Ishikawa (cell line): ENCODE measurements at regions not wholly inside any gene's neighbourhood (a gene's known extent, or its start where the extent isn't known, plus 50 kb on each side); places are given as distances from the start of the nearest gene placed in this dataset.

Experiments used
- CEBPB ChIP-seq: IDR thresholded peaks from 2 replicates; pipeline ENCODE4 v1.6.1; 2012
- CREB1 ChIP-seq: IDR thresholded peaks from 2 replicates; pipeline ENCODE4 v1.6.1; 2012; ENCODE audit warnings: low read depth
- EGR1 ChIP-seq: IDR thresholded peaks from 2 replicates; pipeline ENCODE4 v1.6.1; 2012
- EP300 ChIP-seq: IDR thresholded peaks from 2 replicates; pipeline ENCODE4 v1.6.1; 2012; ENCODE audit warnings: borderline replicate concordance
- FOXM1 ChIP-seq: IDR thresholded peaks from 2 replicates; pipeline ENCODE4 v1.6.1; 2012; ENCODE audit warnings: low read depth, borderline replicate concordance
- MAX ChIP-seq: IDR thresholded peaks from 2 replicates; pipeline ENCODE4 v1.6.1; 2012
- NFIC ChIP-seq: IDR thresholded peaks from 2 replicates; pipeline ENCODE4 v1.6.1; 2012
- RAD21 ChIP-seq: IDR thresholded peaks from 2 replicates; pipeline ENCODE4 v1.6.1; 2012; ENCODE audit warnings: low read depth
- REST ChIP-seq: IDR thresholded peaks from 2 replicates; pipeline ENCODE4 v1.6.1; 2012; ENCODE audit warnings: low read depth, mild to moderate bottlenecking
- TAF1 ChIP-seq: IDR thresholded peaks from 2 replicates; pipeline ENCODE4 v1.6.1; 2012; ENCODE audit warnings: low read depth, mild to moderate bottlenecking
- TCF12 ChIP-seq: IDR thresholded peaks from 2 replicates; pipeline ENCODE4 v1.6.1; 2012; ENCODE audit warnings: low read depth
- TEAD4 ChIP-seq: IDR thresholded peaks from 2 replicates; pipeline ENCODE4 v1.6.1; 2012
- USF1 ChIP-seq: IDR thresholded peaks from 2 replicates; pipeline ENCODE4 v1.6.1; 2012
- YY1 ChIP-seq: IDR thresholded peaks from 2 replicates; pipeline ENCODE4 v1.6.1; 2012; ENCODE audit warnings: low read depth
- ZBTB7A ChIP-seq: IDR thresholded peaks from 2 replicates; pipeline ENCODE4 v1.6.1; 2012; ENCODE audit warnings: low read depth

DNA sequence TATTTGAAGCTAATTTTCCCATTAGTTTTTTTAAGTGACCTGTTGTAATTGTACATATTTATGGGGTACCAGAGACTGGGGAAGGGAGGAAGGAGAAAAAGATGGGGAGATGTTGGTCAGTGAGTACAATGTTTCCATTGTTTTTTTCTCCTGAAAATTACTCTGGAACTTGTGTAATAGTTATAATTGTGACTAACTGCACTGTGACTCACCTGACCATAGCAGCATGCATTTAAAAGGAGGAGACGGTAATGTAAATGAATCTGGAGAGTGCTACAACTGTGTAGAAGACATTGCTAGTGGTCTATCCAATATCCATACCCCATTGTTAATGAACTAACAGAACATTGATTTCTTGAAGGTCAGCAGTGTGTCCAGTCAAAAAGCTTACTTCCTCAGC, 133.4 kb downstream of the RFPL4B start:
- TF ChIP-seq EGR1 (no peak), CREB1 (no peak), TEAD4 (no peak), TAF1 (no peak), EP300 (no peak), MAX (no peak), CEBPB (no peak), TCF12 (no peak), REST (no peak), USF1 (no peak), ZBTB7A (no peak), YY1 (no peak), RAD21 (no peak), NFIC (no peak)

- TF ChIP-seq CEBPB (no peak), ZBTB7A (no peak), EP300 (no peak), TEAD4 (no peak), REST (no peak), CREB1 (no peak), FOXM1 (no peak), TCF12 (no peak), TAF1 (no peak), EGR1 (no peak)
Observed at GRCh38 chr6:112481211-112481610, 134.1 kb downstream of the RFPL4B start.

- TF ChIP-seq REST (no peak), CEBPB (no peak), YY1 (no peak), FOXM1 (no peak), USF1 (no peak), EGR1 (no peak), RAD21 (no peak), NFIC (no peak), TCF12 (no peak), CREB1 (no peak), ZBTB7A (no peak), TAF1 (no peak), TEAD4 (no peak), EP300 (no peak), MAX (no peak)
Observed at GRCh38 chr6:112482373-112482772, 135.2 kb downstream of the RFPL4B start.

GRCh38 chr6:112485120-112485826, 138.1 kb downstream of the RFPL4B start:
- TF ChIP-seq REST (no peak), EP300 (no peak)
